PC-3 (cell line): ENCODE measurements at regions not wholly inside any gene's neighbourhood (a gene's known extent, or its start where the extent isn't known, plus 50 kb on each side); places are given as distances from the start of the nearest gene placed in this dataset.

Experiments
- ATAC-seq: fragments of 200-7000 bp; cut with Tn5 transposase; 2 replicates; pipeline ENCODE4 v1.9.1; 2020; ENCODE audit warnings: mild to moderate bottlenecking, moderate library complexity
- BruUV-seq: library from RNA; stranded (reverse); fragments of 400-500 nt; replicated peaks from 2 replicates; lab custom pipeline; 2021; lab: Mats Ljungman, UMichigan
- CTCF ChIA-PET: fragments of 300-600 bp; sonication (Branson Sonifier 250); formaldehyde crosslinking; loops from one replicate; lab custom pipeline; 2022; ENCODE audit warnings: antibody characterized with exemption; lab: Charles Lee
- POLR2A ChIA-PET: fragments of 300-600 bp; sonication (Branson Sonifier 250); formaldehyde crosslinking; loops from one replicate; lab custom pipeline; 2022; ENCODE audit warnings: antibody characterized with exemption; ENCODE audit not compliant: unreplicated experiment; lab: Charles Lee
- DNase-seq: peaks from one replicate; pipeline ENCODE4 v3.0.0-alpha.2; 2015
- H2AFZ ChIP-seq: fragments of 300-600 bp; sonication (generic); 2 replicates; pipeline ENCODE4 v1.6.0; 2016; ENCODE audit warnings: antibody characterized with exemption, low read length
- H3F3A ChIP-seq: fragments of 300-600 bp; sonication (generic); one replicate; pipeline ENCODE4 v1.6.0; 2017; ENCODE audit warnings: antibody characterized with exemption, low read length, control low read depth, mild to moderate bottlenecking; ENCODE audit not compliant: unreplicated experiment
- H3K27ac ChIP-seq: fragments of 300-600 bp; sonication (generic); 2 replicates; pipeline ENCODE4 v1.5.1; 2016; ENCODE audit warnings: mild to moderate bottlenecking, low read length
- H3K27me3 ChIP-seq: fragments of 300-600 bp; sonication (generic); 2 replicates; pipeline ENCODE4 v1.6.1; 2016; ENCODE audit warnings: low read length, mixed read lengths
- H3K36me3 ChIP-seq: fragments of 300-600 bp; sonication (generic); 2 replicates; pipeline ENCODE4 v1.6.1; 2016; ENCODE audit warnings: low read depth, mixed run types, low read length, mixed read lengths
- H3K4me1 ChIP-seq: fragments of 300-600 bp; sonication (generic); 2 replicates; pipeline ENCODE4 v1.5.1; 2016; ENCODE audit warnings: low read length; ENCODE audit not compliant: insufficient read depth
- H3K4me2 ChIP-seq: fragments of 300-600 bp; sonication (generic); 2 replicates; pipeline ENCODE4 v1.6.0; 2016; ENCODE audit warnings: low read length
- H3K4me3 ChIP-seq: fragments of 300-600 bp; sonication (generic); 2 replicates; pipeline ENCODE4 v1.5.1; 2016; ENCODE audit warnings: mild to moderate bottlenecking, low read length, mixed read lengths
- H3K79me2 ChIP-seq: fragments of 300-600 bp; sonication (generic); 2 replicates; pipeline ENCODE4 v1.6.1; 2017; ENCODE audit warnings: low read length, mixed read lengths
- H3K9ac ChIP-seq: fragments of 300-600 bp; sonication (generic); 2 replicates; pipeline ENCODE4 v1.6.0; 2016; ENCODE audit warnings: mild to moderate bottlenecking, low read length
- H3K9me2 ChIP-seq: fragments of 300-600 bp; sonication (generic); replicated peaks from 2 replicates; pipeline ENCODE4 v1.6.1; 2016; ENCODE audit warnings: mixed run types, low read length, mixed read lengths
- H3K9me3 ChIP-seq: fragments of 300-600 bp; sonication (generic); 2 replicates; pipeline ENCODE4 v1.6.1; 2016; ENCODE audit warnings: low read length, mixed read lengths
- H4K20me1 ChIP-seq: fragments of 300-600 bp; sonication (generic); 2 replicates; pipeline ENCODE4 v1.6.1; 2016; ENCODE audit warnings: low read length, mixed read lengths
- CTCF ChIP-seq: fragments of 300-600 bp; sonication (generic); conservative IDR thresholded peaks from 2 replicates; pipeline ENCODE4 v1.5.1; 2017; ENCODE audit warnings: antibody characterized with exemption, low read depth, mild to moderate bottlenecking, low read length
- EZH2 ChIP-seq: fragments of 300-600 bp; sonication (generic); IDR thresholded peaks from one replicate; pipeline ENCODE4 v1.6.1; 2017; ENCODE audit warnings: antibody characterized with exemption, mild to moderate bottlenecking, low read length; ENCODE audit not compliant: unreplicated experiment
- EZH2phosphoT487 ChIP-seq: fragments of 300-600 bp; sonication (generic); IDR thresholded peaks from 2 replicates; pipeline ENCODE4 v1.6.1; 2018; ENCODE audit warnings: mild to moderate bottlenecking, antibody characterized with exemption, low read length, borderline replicate concordance
- intact Hi-C: fragments of 100-400 bp; cut with micrococcal nuclease; formaldehyde crosslinking; loops from 2 replicates; pipeline ENCODE4 v1.9.0; 2023

- Histone ChIP-seq H3K79me2 (no peaks in the 10 kb centered on the region), H3K9me2 (no peaks in the 10 kb centered on the region), H3K27ac (no peak overlapping the region), H3F3A (no peaks in the 10 kb centered on the region), H4K20me1 (no peaks in the 10 kb centered on the region), H2AFZ (no peak overlapping the region), H3K4me3 (no peak overlapping the region), H3K36me3 (no peaks in the 10 kb centered on the region), H3K27me3 (peaks cover 15% of the 10 kb centered on the region), H3K9ac (no peak overlapping the region), H3K4me1 (no peaks in the 10 kb centered on the region), H3K9me3 (no peaks in the 10 kb centered on the region), H3K4me2 (no peak overlapping the region)
- POLR2A ChIA-PET: interaction anchor here (0.7 kb wide), 1 partner anchor 1304 kb away, joined by 3 read pairs; no protein-coding TSS in a partner anchor
- DNase-seq (no peak), ATAC-seq (no peak)
- CTCF ChIA-PET: no interaction called here
- intact Hi-C loops: no loop called here
- TF ChIP-seq CTCF: no peak
- BruUV-seq: no TSS peak
Measured at GRCh38 chr6:8343600-8343999, 91.7 kb downstream of the SLC35B3 start.

- DNase-seq: no peak
- no peaks in the 10 kb centered on the region for H3F3A ChIP-seq
- no peaks in the 10 kb centered on the region for H3K79me2 ChIP-seq
- peaks cover 16% of the 10 kb centered on the region for H3K27me3 ChIP-seq
- H3K27ac ChIP-seq: no peak overlapping the region
- H3K4me1 ChIP-seq: no peaks in the 10 kb centered on the region
- H3K9ac ChIP-seq: no peak overlapping the region
- no peaks in the 10 kb centered on the region for H4K20me1 ChIP-seq
- H3K9me3 ChIP-seq: no peaks in the 10 kb centered on the region
- no peak overlapping the region for H2AFZ ChIP-seq
- no TSS peak for BruUV-seq
- intact Hi-C loops: no loop called here
- H3K4me2 ChIP-seq: no peak overlapping the region
- H3K36me3 ChIP-seq: no peaks in the 10 kb centered on the region
- no peak for ATAC-seq
- H3K9me2 ChIP-seq: no peaks in the 10 kb centered on the region
- TF ChIP-seq EZH2 (no peak), CTCF (no peak), EZH2phosphoT487 (no peak)
- ChIA-PET POLR2A (no interaction called here), CTCF (no interaction called here)
- no peak overlapping the region for H3K4me3 ChIP-seq
Measured at GRCh38 chr6:8342241-8342819, 93.0 kb downstream of the SLC35B3 start.

GRCh38 chr6:8337147-8337546 is 98.2 kb downstream of the SLC35B3 start:
- no peaks in the 10 kb centered on the region for H3K36me3 ChIP-seq
- H3K4me1 ChIP-seq: no peaks in the 10 kb centered on the region
- no peaks in the 10 kb centered on the region for H3F3A ChIP-seq
- ChIA-PET CTCF (no interaction called here), POLR2A (no interaction called here)
- no peak for ATAC-seq
- H3K27me3 ChIP-seq: peaks cover 10% of the 10 kb centered on the region; the same call in 1 of the 2 replicates
- no peaks in the 10 kb centered on the region for H4K20me1 ChIP-seq
- no peak for DNase-seq
- intact Hi-C loops: no loop called here
- H3K79me2 ChIP-seq: no peaks in the 10 kb centered on the region
- TF ChIP-seq EZH2phosphoT487 (no peak), EZH2 (no peak), CTCF (no peak)
- H3K9me2 ChIP-seq: no peaks in the 10 kb centered on the region
- no peak overlapping the region for H3K4me3 ChIP-seq
- H3K27ac ChIP-seq: no peak overlapping the region
- BruUV-seq: no TSS peak
- no peak overlapping the region for H3K9ac ChIP-seq
- H3K9me3 ChIP-seq: no peaks in the 10 kb centered on the region
- H2AFZ ChIP-seq: no peak overlapping the region
- no peak overlapping the region for H3K4me2 ChIP-seq
